ENCODE measurements at regions not wholly inside any gene's neighbourhood (a gene's known extent, or its start where the extent isn't known, plus 50 kb on each side); places are given as distances from the start of the nearest gene placed in this dataset.

- DNase-seq (ENCODE audit: low read depth in 1 of 2, low spot score in 1 of 2): no peak
- no peaks in the 10 kb centered on the region for H3K27me3 ChIP-seq (ENCODE audit: insufficient read depth, poor library complexity, severe bottlenecking)
- TF ChIP-seq POLR2AphosphoS5 (IDR thresholded peaks at IDR 0.05; ENCODE audit: low read depth): no peak
- no peak for TF ChIP-seq CTCF (IDR thresholded peaks at IDR 0.05; ENCODE audit: insufficient read depth, low read length)
- no peak for TF ChIP-seq SPI1 (IDR thresholded peaks at IDR 0.05; ENCODE audit: borderline replicate concordance, low read depth)
- no peak for TF ChIP-seq GABPA (IDR thresholded peaks at IDR 0.05; ENCODE audit: low read depth)
- TF ChIP-seq REST (IDR thresholded peaks at IDR 0.05; ENCODE audit: insufficient replicate concordance, low read depth): no peak
Measured at GRCh38 chr5:91538179-91538578, 155.1 kb upstream of the ARRDC3 start.

GRCh38 chr5:91535499-91535898, 152.4 kb upstream of the ARRDC3 start:
- Histone ChIP-seq H3K27me3 (ENCODE audit: insufficient read depth, poor library complexity, severe bottlenecking) (no peaks in the 10 kb centered on the region), H3K27ac (replicated peaks) (no peak overlapping the region), H3K4me3 (replicated peaks; ENCODE audit: insufficient read depth, low read length) (no peak overlapping the region)
- TF ChIP-seq SPI1 (IDR thresholded peaks at IDR 0.05; ENCODE audit: borderline replicate concordance, low read depth): no peak
- no peak for TF ChIP-seq POLR2AphosphoS5 (IDR thresholded peaks at IDR 0.05; ENCODE audit: low read depth)
- no peak for TF ChIP-seq GABPA (IDR thresholded peaks at IDR 0.05; ENCODE audit: low read depth)
- no peak for TF ChIP-seq CTCF (IDR thresholded peaks at IDR 0.05; ENCODE audit: insufficient read depth, low read length)
- DNase-seq (ENCODE audit: low read depth in 1 of 2, low spot score in 1 of 2): no peak

More at GRCh38 chr5:91538179-91538578, 155.1 kb upstream of the ARRDC3 start:
- Histone ChIP-seq H3K27ac (replicated peaks) (no peak overlapping the region), H3K4me3 (replicated peaks; ENCODE audit: insufficient read depth, low read length) (no peak overlapping the region)

GRCh38 chr5:91534332-91534731, 151.2 kb upstream of the ARRDC3 start:
- no peak for TF ChIP-seq SPI1 (IDR thresholded peaks at IDR 0.05; ENCODE audit: borderline replicate concordance, low read depth)
- TF ChIP-seq GABPA (IDR thresholded peaks at IDR 0.05; ENCODE audit: low read depth): no peak
- no peak for TF ChIP-seq REST (IDR thresholded peaks at IDR 0.05; ENCODE audit: insufficient replicate concordance, low read depth)
- no peak for TF ChIP-seq POLR2AphosphoS5 (IDR thresholded peaks at IDR 0.05; ENCODE audit: low read depth)
- no peak for TF ChIP-seq CTCF (IDR thresholded peaks at IDR 0.05; ENCODE audit: insufficient read depth, low read length)
- Histone ChIP-seq H3K27me3 (ENCODE audit: insufficient read depth, poor library complexity, severe bottlenecking) (no peaks in the 10 kb centered on the region), H3K4me3 (replicated peaks; ENCODE audit: insufficient read depth, low read length) (no peak overlapping the region), H3K27ac (replicated peaks) (no peak overlapping the region)
- DNase-seq (ENCODE audit: low read depth in 1 of 2, low spot score in 1 of 2): no peak

- Histone ChIP-seq H3K27ac (replicated peaks) (no peak overlapping the region), H3K27me3 (ENCODE audit: insufficient read depth, poor library complexity, severe bottlenecking) (no peaks in the 10 kb centered on the region), H3K4me3 (replicated peaks; ENCODE audit: insufficient read depth, low read length) (no peak overlapping the region)
- DNase-seq (ENCODE audit: low read depth in 1 of 2, low spot score in 1 of 2): no peak
- TF ChIP-seq POLR2AphosphoS5 (IDR thresholded peaks at IDR 0.05; ENCODE audit: low read depth) (no peak), CTCF (IDR thresholded peaks at IDR 0.05; ENCODE audit: insufficient read depth, low read length) (no peak), SPI1 (IDR thresholded peaks at IDR 0.05; ENCODE audit: borderline replicate concordance, low read depth) (no peak), REST (IDR thresholded peaks at IDR 0.05; ENCODE audit: insufficient replicate concordance, low read depth) (no peak), GABPA (IDR thresholded peaks at IDR 0.05; ENCODE audit: low read depth) (no peak)
Measured at GRCh38 chr5:91532779-91533178, 149.7 kb upstream of the ARRDC3 start.

Data from HL-60 (cell line).